Inferior parietal cortex (tissue), 1 donor: ENCODE measurements at regions not wholly inside any gene's neighbourhood (a gene's known extent, or its start where the extent isn't known, plus 50 kb on each side); places are given as distances from the start of the nearest gene placed in this dataset.

Experiments
- DNase-seq: peaks from one replicate; pipeline ENCODE4 v3.0.0-alpha.2; 2016; ENCODE audit errors: extremely low spot score

DNA sequence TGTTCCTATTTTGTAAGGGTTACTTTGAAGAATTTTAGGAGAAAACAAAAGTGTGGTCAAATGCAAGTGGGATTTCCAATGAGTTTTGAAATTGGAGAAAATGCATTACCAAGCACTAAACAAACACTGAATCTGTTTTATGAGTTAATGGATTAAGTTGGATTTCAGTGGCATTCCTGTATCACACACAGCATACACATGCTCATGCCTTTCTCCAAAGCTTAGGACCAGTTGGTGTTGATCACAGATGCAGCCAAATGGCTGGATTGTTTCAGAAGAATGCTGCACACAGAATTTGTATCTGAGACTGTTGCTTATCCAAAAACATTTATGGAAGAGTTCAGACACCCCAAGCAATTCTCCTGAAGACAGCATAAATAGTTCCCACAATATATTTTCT lies 611.1 kb downstream of the ACTL7B start:
- DNase-seq: no peak

DNA sequence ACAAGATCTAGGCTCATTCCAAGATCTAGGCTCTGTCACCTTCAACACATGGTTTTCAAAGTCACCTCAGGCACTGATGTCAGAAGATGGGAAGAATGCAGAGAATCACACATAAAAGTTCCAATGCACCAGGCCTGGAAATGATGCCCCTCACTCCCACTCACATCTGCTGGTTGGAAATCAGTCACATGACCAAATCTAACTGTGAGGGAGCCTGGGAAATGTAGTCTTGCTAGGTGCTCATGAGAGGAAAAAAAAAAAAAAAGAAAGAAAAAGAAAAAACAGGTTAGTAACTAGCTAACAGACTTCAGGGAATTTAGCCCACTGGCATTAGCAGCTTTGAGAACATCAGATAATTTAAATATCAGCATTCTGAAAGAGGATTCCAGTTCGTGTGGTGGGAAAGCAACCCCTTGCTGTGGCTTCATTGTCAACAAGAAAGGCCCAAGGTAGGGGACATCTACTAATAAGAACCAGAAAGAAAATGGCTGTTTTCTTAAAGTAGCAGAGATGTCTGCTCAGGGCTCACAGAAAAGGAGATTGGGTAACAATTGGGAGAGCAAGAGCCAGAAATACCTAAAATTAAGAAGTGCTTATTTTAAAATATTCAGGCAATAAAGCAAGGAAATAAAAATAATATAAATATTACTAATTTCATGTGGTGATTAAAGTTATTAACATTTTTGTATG lies 614.3 kb downstream of the ACTL7B start:
- DNase-seq: no peak

DNA sequence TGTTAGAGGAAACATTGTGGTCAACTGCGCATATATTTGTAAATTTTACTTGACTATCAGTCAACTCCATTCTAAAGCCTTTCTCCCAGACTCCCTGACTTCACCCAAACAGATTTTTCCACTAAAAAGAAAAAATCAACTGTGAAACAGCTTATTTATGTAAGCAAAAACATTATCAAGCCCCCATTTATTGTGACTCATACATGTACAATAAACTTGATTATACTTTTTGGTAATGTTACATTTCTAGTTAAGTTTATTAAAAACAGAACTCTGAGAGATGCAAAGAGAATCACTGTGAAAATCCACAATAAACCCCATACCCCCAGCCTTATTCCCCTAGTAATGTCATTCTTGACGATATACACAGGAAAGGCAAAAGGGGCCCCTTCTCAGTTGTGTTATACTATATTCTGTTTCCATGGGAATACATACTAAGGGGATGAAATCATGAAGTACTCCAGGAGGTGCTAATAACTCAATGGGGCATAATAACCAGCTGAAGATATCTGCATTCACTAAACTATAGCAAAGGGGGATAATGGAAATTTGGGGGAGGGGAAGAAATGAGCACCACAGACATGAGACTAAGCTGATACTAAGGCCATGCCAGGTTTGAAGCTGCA lies 616.0 kb downstream of the ACTL7B start:
- DNase-seq: no peak

DNA sequence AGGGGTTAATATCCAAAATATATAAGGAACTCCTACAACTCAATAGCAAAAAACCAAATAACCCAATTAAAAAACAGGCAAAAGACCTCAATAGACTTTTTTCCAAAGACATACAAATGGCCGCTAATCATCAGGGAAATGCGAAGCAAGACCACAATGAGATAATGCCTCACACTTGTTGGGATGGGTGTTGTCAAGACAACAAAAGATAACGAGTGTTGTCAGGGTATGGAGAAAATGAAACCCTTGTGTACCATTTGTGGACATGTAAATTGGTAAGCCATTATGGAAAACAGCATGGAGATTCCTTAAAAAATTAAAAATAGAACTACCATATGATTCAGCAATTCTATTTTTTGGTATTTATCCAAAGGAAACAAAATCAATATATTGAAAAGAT lies 620.2 kb downstream of the ACTL7B start:
- no peak for DNase-seq

DNA sequence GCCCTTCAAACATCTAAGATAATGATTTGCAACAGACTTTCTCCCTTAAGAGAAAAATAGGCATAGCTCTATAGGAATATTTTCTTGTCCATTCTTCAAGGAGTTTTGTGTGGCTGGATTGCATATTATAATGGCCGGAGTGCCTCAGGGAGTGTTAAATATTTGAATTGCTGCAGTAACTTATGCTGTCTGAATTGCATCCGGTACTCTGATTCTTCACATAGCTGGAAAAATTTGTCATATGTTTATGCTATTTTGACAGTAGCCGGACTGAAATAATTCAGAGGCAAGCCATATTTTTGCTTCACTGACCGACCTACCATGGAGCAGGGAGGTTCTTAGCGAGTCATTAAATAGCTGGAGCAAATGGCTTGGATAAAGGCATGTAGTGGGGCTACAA lies 621.0 kb downstream of the ACTL7B start:
- no peak for DNase-seq

DNA sequence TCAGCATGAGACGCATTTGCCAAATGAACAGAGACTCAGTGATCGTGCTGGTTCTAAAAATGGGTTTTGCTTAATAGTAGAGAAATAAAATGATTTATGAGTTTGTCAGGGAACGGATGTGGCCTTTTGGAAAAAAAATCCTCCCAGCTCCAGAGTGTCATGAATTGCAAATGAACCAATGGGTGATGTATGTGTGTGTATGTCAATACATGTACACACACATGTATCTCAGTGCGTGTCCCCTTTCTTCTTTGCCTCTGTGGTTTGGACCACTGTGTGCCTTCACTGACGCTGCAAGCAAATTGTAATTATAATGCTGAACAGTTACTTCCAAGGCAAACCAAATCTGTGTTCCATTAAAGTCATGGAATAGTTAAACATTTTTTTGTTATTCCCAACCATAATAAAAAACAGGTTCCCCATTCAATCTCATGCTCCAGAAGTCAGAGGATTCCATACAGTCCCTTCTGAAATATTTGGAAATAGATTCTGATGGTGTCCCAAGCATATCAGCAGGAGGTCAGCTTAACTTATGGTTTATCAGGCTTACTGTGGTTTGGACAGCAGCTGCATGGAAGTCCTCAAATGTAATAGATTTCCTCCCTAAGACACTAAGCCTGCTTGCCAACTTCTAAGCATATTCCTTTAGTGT lies 630.5 kb downstream of the ACTL7B start:
- DNase-seq: no peak

DNA sequence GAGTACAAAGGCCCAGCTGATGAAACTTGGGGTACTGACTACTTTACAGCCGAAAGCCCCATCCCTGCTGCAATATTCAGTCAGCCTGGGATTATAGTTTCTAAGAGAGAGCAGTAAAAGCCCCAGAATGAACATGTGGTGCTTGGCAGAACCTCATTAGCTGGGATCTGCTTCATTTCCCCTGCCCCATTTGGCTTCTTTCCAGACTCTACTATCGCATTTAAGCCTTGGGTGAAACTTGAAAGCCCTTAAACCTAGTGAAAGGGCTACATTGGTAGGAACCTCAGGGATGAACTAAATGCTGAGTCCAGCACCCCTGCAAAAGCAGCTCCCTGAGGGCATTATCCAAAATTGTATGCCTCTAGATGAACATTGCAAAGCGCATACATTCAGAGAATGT lies 631.1 kb downstream of the ACTL7B start:
- no peak for DNase-seq

DNA sequence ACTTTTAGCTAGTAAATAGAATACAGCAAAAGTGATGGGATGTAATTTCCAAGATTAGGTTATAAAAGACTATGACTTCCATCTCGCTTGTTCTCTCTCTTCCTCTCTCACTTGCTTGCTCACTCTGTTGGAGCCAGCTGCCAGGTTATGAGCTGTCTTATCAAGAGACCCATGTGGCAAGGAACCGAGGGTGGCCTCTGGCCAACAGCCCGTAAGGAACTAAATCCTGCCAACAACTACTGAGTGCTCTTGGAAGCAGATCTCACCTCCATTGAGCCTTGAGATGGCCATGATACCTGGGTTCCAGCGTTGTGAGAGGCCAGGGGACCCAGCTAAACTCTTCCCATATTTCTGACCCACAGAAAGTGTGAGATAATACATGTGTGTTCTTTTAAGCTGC lies 636.1 kb downstream of the ACTL7B start:
- no peak for DNase-seq

DNA sequence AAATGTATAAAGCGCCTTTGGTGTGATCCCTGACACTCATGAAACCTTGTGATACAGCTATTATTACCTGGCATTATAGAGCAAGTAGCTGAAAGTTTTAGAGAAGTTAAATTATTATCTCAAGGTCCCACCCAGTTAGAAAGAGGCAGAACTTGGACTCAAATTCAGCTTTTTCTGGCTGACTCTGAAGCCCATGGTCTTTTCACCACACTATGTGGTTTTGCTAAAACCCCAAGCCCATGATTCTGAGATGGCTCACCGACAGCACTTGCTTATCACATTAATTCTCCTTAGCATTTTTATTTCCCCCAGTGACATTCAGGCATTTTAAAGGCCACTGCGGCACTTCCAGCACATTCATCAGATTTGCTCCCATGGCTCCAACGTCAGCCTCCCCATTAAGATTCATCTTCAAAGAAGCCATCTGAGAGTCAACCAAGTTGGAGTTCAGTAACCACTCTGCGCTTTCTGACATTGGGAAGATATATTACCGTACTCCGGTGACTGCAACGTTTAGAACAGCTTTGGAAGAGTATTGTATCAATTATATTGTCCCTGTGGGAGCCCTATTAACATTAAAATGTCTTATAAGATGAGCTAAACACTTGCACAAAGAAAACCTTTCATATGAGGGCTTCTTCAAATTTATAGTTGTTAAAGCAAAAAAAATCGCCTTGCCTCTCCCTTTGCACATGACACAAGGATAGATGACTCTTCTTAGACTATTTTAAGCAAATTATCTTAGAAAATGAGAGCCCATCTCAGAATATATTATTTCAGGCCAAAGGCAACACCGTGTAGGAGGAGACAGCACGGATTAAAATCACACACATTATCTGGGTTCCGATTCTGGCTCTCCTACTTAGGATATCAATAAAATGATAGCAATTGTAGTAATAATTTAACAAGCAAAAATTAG lies 638.1 kb downstream of the ACTL7B start:
- DNase-seq: no peak

DNA sequence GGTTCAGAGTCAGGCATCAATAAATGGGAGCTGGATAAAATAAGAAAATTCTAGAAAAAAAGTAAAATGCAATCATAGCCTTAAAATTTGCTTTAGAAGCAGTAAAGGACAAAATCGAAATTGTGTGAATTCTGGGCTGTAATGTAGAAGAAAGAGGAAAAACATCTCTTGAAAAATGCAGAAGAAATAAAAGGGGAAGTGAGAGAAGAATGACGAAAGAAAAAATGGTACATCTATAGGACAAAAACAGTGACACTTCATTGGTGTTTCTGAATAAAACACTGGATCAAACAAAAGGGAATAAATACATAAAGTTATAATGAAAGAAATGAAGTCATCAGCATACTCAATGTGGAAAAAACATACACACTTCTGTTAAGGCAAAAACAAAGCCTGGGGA lies 642.3 kb downstream of the ACTL7B start:
- DNase-seq: no peak

DNA sequence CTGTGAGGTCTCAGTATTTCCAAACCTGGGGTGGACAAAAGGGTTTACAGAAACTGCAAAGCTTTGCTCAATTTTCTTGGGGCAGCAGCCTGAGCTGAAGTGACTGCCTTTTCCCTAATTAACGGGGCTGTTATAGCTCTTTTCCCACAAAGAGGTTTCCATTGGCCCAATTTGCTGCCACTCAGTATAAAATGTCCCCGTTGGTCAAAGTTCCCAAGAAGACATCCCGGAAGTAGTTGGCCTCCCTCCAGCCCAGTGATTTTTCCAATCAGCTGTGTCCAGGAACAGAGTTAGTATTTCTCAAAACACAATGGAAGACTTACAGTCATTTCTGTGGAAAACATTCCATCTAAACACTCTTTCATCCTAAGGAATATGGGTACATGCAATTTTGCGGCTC lies 643.6 kb downstream of the ACTL7B start:
- peak; percentile 13 for DNase-seq

DNA sequence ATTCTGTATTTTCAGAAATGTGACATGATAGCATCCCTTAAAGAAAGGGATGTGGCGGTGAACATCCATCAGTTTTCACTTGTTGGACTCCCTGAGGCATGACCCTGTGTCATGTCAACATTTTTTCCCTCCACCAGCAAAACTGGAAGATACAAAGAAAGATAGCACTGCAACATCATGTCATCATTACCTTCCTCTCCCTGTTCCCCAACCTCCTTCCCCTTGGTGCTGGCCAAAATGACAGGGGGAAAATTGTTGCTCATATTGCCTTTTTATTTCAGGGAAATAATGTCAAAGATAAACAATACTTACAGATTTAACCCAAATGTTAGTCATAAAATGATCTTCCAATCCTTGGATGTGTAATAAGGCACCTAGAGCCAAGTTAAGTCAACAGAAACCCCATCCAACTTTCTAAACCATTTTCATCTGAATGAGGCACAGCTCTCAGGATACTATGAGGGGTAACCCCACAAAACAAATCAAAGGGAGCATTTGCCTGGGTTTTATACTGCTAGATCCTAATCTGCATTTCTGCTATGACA lies 644.3 kb downstream of the ACTL7B start:
- DNase-seq: no peak

DNA sequence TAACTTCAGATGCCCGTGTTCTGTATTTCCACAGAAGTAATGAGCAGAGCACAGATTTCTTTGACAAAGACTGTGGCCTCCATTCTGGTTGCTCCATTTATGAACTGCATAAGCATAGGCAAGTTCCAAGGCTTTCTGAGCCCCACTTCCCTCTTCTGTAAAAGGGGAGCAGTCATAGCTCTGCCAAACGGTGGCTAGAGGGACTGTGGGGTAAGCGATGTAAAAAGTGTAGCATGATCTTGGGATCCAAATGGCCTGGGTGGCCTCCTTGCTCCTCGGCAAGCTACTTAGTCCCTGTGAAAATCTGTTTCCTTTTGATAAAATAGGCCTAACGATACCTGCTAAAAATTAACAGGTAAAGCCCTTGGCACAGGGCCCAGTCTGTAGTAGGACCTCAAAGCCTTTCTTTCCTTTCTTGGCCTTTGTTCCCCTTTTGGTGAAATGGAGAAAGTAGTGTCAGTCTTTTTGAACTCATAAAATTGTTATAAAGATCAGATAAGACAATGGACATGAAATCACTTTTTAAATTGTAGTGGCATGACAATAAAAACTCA lies 646.6 kb downstream of the ACTL7B start:
- no peak for DNase-seq

DNA sequence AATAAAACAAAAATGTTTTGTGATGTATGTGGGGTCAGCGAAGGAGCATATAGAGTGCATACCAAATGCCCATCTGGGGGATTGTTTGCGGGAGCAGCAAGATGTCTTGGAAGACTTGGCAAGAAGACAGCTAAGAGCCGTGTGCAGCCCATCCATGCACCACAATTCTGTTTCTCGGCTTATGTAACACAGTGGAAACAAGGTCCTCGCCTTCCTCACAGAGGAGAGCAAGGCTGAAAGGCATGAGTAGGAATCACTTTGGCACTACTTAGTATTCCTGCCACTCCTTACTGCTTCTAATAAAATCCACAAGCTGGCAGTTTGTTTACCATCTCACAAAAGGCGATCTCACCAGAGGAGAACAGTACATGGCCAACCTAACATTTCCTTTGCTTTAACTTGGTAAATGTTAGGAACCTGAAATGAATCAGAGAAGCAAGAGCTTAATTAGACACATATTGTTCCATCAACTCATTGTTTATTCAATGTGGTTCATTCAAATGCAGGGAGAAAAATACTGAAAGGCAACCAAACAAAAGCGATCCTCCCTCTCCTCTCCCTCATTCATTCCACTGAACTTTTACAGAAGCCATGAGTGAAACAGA lies 648.1 kb downstream of the ACTL7B start:
- DNase-seq: peak; percentile 52

DNA sequence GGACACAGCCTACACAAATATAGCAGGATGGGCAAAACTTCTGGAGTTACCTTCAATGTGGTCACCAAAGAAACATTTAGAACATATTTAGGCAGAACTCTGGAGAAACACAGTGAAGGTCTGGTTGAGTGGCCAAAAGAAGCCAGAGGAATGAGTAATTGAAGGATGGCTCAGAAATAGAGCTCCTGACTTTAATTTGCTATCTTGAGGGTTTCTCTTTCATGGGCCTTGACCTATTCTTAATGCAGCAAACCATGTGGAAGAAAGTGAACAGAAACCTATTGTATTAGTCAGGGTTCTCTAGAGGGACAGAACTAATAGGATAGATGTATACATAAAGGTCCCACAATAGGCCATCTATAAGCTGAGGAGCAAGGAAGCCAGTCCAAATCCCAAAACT lies 650.5 kb downstream of the ACTL7B start:
- no peak for DNase-seq

DNA sequence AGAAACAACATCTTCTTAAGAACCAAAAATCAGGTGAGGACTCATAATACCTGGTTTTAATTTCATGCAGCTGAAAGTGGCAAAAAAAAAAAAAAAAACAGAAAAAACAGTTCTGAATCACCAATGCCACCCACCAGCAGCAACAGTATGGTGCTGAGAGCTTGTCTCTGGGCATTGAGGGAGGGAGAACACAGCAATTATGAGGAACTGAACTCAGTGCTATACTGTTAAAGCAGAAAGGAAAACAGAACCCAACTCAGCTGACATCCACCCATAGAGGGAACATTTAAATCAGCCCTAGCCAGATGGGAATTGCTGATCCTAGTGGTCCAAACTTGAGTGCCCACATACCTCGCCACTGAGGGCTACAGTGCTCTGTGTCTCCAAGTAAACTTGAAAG lies 657.9 kb downstream of the ACTL7B start:
- no peak for DNase-seq

DNA sequence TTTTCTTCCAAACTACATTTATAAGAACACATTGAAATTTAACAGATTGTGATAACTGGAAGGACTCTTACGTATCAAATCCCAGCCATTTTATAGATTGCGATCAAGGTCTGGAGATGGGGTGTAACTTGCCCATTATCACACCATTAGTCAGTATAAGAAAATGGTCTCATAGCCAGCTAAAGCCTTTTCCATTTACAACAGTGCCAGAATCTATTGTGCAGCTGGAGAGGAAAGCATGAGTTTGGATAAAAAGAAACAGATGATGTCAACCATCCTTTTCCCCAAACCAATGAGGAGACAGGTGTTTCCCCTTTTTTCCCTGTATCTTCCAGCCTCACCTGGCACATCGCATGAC lies 658.8 kb downstream of the ACTL7B start:
- no peak for DNase-seq

DNA sequence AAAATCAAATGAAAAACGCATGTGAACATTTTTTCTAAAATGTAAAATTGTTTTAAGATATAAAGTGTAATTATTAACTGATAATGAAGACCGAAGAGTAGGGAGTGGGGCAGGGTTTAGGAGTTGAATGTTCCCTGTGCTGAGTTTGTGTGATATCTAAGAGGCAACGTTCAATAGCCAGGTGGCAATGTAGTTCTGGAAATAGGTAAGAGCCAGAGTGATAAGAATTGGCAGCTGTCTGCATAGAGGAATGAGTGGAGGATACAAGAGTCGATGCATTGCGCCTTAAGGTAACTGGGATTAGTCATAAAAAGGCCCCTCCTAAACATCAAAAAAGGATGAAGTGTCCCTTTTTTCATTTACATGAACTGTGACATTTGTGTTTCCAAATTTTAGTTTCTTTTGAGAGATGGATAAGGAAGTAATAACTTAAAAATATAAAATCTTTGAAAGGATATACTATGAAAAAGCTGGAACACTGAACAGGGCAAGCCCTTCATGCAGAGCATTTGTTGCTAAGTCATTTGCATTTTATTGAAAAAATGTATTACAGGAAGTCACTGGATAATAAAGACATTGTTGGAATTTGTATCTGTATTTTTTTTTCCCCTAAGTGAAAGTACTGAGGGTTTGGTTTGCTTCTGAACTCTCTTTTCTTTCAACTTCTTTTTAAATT lies 659.3 kb downstream of the ACTL7B start:
- DNase-seq: no peak

DNA sequence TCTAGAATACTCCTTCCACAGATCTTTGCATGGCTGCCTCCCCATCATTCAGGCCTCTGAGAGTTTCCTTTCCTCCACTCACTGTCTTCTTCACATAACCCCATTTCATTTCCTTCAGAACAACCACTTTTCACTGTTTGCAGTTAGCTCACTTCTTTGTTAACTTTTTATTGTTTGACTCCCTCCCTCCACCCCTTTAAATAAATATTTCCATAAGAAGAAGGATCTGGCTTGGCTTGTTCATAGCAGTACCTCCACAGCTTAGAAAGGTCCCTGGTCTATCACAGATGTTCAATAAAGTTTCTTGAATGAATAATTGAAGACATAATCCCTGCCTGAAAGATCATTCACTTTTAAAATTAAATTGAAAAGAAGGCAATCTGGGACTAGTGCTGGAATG lies 661.6 kb downstream of the ACTL7B start:
- DNase-seq: no peak

DNA sequence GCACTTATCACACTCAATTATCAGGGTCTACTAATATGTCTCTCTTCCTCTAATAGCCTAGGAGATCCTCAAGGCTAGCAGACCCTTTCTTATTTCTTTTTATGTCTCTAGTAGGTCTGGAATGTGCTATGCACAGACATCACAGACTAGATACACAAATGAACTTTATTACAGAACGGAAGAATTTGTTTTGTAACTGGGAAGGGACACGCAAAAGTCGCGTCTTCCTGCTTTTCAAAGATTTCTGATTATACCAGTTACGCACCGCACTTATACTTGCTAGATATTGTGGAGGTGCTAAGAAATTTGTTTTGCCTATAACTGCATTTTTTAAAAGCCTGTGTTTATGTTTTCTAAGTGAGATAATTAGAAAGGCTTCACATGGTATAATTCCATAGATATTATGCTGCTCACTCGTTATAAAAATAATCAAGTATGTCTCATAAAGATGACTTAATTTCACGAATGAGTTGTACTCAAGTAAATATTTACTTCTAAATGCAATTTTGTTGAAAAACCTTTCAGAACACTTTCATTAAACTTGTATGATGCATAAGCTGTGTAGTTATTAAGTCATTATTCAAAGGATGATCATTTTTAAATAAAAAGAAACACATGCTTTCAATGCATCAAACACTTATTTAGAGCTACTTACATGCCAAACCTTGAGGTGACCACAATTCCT lies 662.6 kb downstream of the ACTL7B start:
- DNase-seq: no peak
